ENCODE measurements at regions not wholly inside any gene's neighbourhood (a gene's known extent, or its start where the extent isn't known, plus 50 kb on each side); places are given as distances from the start of the nearest gene placed in this dataset.

GRCh38 chr9:26266146-26266793 is 588.0 kb upstream of the TUSC1 start:
- TF ChIP-seq CTCF (IDR thresholded peaks at IDR 0.05) (no peak), POLR2A (IDR thresholded peaks at IDR 0.05) (no peak)

Data from lower leg skin (tissue), 3 donors.